K562 (cell line): ENCODE measurements at regions not wholly inside any gene's neighbourhood (a gene's known extent, or its start where the extent isn't known, plus 50 kb on each side); places are given as distances from the start of the nearest gene placed in this dataset.

Source experiments
- ATAC-seq: fragments of 200-7000 bp; cut with Tn5 transposase; 3 replicates; pipeline ENCODE4 v1.9.1; 2020; ENCODE audit warnings: moderate library complexity
- BruUV-seq: library from RNA; stranded (reverse); fragments of 400-500 nt; replicated peaks from 2 replicates; lab custom pipeline; 2021; lab: Mats Ljungman, UMichigan
- CTCF ChIA-PET: fragments of 300-600 bp; formaldehyde crosslinking; extraction: SDS; loops from one replicate; lab custom pipeline; 2021; ENCODE audit warnings: low intra/inter-chr PET ratio; lab: Yijun Ruan, JAX
- POLR2A ChIA-PET: fragments of 300-600, 350-650 bp; sonication (Branson Sonifier 250); formaldehyde crosslinking; extraction: SDS; loops from one replicate; lab custom pipeline; 2021; ENCODE audit warnings: antibody characterized with exemption, inconsistent platforms; lab: Yijun Ruan, JAX
- DNase-seq, 4 experiments: peaks; one replicate each; pipeline versions ENCODE4 v3.0.0 to v3.0.0-alpha.2; 2011 to 2018; ENCODE audit warnings: low spot score in 3 of 4, mixed read lengths in 3 of 4; ENCODE audit errors: extremely low read depth in 1 of 4
- FAIRE-seq: peaks from 2 replicates; lab custom pipeline; 2011; peaks lifted over from hg19 to GRCh38; lab: Jason Lieb, UNC
- H2AFZ ChIP-seq: 2 replicates; pipeline ENCODE4 v1.6.0; 2011; ENCODE audit warnings: low read depth, low read length, control low read depth, inconsistent platforms
- H3K27ac ChIP-seq: fragments of 200-600 bp; 3 replicates; pipeline ENCODE4 v1.8.0; 2011; ENCODE audit warnings: low read depth, mild to moderate bottlenecking, control low read depth, inconsistent platforms, low read length, moderate library complexity, mixed read lengths; ENCODE audit errors: extremely low read depth
- H3K27me3 ChIP-seq, 2 experiments: fragments of 300-600 bp in 1 of 2; 2 replicates in 1 of 2; 3 replicates in 1 of 2; pipeline versions ENCODE4 v1.6.0 to v1.8.0; 2011; ENCODE audit warnings: inconsistent platforms in 2 of 2, low read length in 2 of 2, mild to moderate bottlenecking in 1 of 2, mixed read lengths in 1 of 2, moderate library complexity in 1 of 2; ENCODE audit not compliant: control insufficient read depth in 2 of 2, insufficient read depth in 2 of 2
- H3K36me3 ChIP-seq: fragments of 300-600 bp; 3 replicates; pipeline ENCODE4 v1.8.0; 2011; ENCODE audit warnings: mild to moderate bottlenecking, low read length, inconsistent platforms; ENCODE audit not compliant: control insufficient read depth, insufficient read depth
- H3K4me1 ChIP-seq, 2 experiments: fragments of 200-600 bp in 1 of 2; replicated peaks in 1 of 2; 2 replicates in 1 of 2; 3 replicates in 1 of 2; pipeline versions ENCODE4 v1.5.1 to v1.8.0; 2011; ENCODE audit warnings: inconsistent platforms in 2 of 2, low read length in 2 of 2, mild to moderate bottlenecking in 1 of 2, mixed read lengths in 1 of 2, moderate library complexity in 1 of 2; ENCODE audit not compliant: control insufficient read depth in 2 of 2, insufficient read depth in 2 of 2
- H3K4me2 ChIP-seq: 2 replicates; pipeline ENCODE4 v1.6.1; 2011; ENCODE audit warnings: low read length, control low read depth, inconsistent platforms, mixed read lengths; ENCODE audit not compliant: insufficient read depth
- H3K4me3 ChIP-seq: fragments of 200-600 bp; sonication (generic), shearing (Covaris generic); 2 replicates; pipeline ENCODE4 v1.5.1; 2016; ENCODE audit warnings: control low read depth, inconsistent platforms
- H3K79me2 ChIP-seq: fragments of 200-600 bp; 3 replicates; pipeline ENCODE4 v1.8.0; 2011; ENCODE audit warnings: low read length, inconsistent platforms; ENCODE audit not compliant: control insufficient read depth, insufficient read depth
- H3K9ac ChIP-seq, 2 experiments: 2 replicates each; pipeline versions ENCODE4 v1.6.0 to v1.6.1; 2011; ENCODE audit warnings: low read depth in 2 of 2, low read length in 2 of 2, control low read depth in 1 of 2, inconsistent platforms in 1 of 2, mild to moderate bottlenecking in 1 of 2, mixed read lengths in 1 of 2; ENCODE audit not compliant: insufficient read depth in 1 of 2
- H3K9me1 ChIP-seq: one replicate; pipeline ENCODE4 v1.6.0; 2011; ENCODE audit warnings: inconsistent platforms, mild to moderate bottlenecking, low read length, moderate library complexity; ENCODE audit not compliant: control insufficient read depth, insufficient read depth
- H3K9me3 ChIP-seq: replicated peaks from 2 replicates; pipeline ENCODE4 v1.5.1; 2011; ENCODE audit warnings: low read depth, low read length, inconsistent platforms; ENCODE audit not compliant: control insufficient read depth, insufficient read depth
- H4K20me1 ChIP-seq: replicated peaks from 2 replicates; pipeline ENCODE4 v1.6.1; 2011; ENCODE audit warnings: low read length, inconsistent platforms, mixed read lengths; ENCODE audit not compliant: control insufficient read depth, insufficient read depth
- ATF7 ChIP-seq: fragments of 450-650 bp; IDR thresholded peaks from 2 replicates; pipeline ENCODE4 v1.7.1; 2014; ENCODE audit warnings: mild to moderate bottlenecking, moderate library complexity
- BCL6 ChIP-seq: fragments of 250-450 bp; sonication (Bioruptor Pico); IDR thresholded peaks from 2 replicates; pipeline ENCODE4 v1.4.0; 2020
- CREBBP ChIP-seq: IDR thresholded peaks from one replicate; pipeline ENCODE4 v1.6.1; 2012; ENCODE audit warnings: low read depth, mild to moderate bottlenecking, control low read depth, inconsistent platforms, low read length
- DMBX1 ChIP-seq: fragments of 250-450 bp; sonication (Bioruptor Pico); IDR thresholded peaks from 2 replicates; pipeline ENCODE4 v1.8.0; 2022; ENCODE audit warnings: inconsistent platforms, mild to moderate bottlenecking, moderate library complexity, borderline replicate concordance
- ETV6 ChIP-seq, 3 experiments: fragments of 150-350 bp in 1 of 3; sonication (generic) in 1 of 3; formaldehyde crosslinking in 1 of 3; IDR thresholded peaks; 2 replicates each; pipeline versions ENCODE4 v1.6.1 to v1.8.0; 2014 to 2022; ENCODE audit warnings: borderline replicate concordance in 2 of 3, low read depth in 2 of 3, antibody characterized with exemption in 1 of 3, low read length in 1 of 3, mild to moderate bottlenecking in 1 of 3, missing genetic modification reagents in 1 of 3
- HNRNPLL ChIP-seq: fragments of 200-400 bp; formaldehyde crosslinking; IDR thresholded peaks from 2 replicates; pipeline ENCODE4 v1.6.1; 2017; ENCODE audit warnings: low read length, low read depth, mild to moderate bottlenecking; ENCODE audit not compliant: poor library complexity, severe bottlenecking
- IRF2 ChIP-seq: sonication (generic); formaldehyde crosslinking; IDR thresholded peaks from 2 replicates; pipeline ENCODE4 v1.8.1; 2022; ENCODE audit warnings: mild to moderate bottlenecking, missing genetic modification reagents
- NBN ChIP-seq: fragments of 450-650 bp; IDR thresholded peaks from 2 replicates; pipeline ENCODE4 v1.6.1; 2016; ENCODE audit warnings: low read depth, mild to moderate bottlenecking
- NFE2L1 ChIP-seq: fragments of 450-650 bp; IDR thresholded peaks from 2 replicates; pipeline ENCODE4 v1.6.1; 2016; ENCODE audit warnings: missing genetic modification characterization, low read depth, mild to moderate bottlenecking, missing compliant biosample characterization, moderate library complexity, borderline replicate concordance
- PATZ1 ChIP-seq: fragments of 250-450 bp; sonication (Bioruptor Pico); IDR thresholded peaks from 2 replicates; pipeline ENCODE4 v1.5.0; 2020; ENCODE audit warnings: mild to moderate bottlenecking, borderline replicate concordance
- POLR2H ChIP-seq: IDR thresholded peaks from 2 replicates; pipeline ENCODE4 v1.6.1; 2016; ENCODE audit warnings: missing genetic modification characterization, low read depth, mild to moderate bottlenecking, control low read depth, missing compliant biosample characterization, moderate library complexity
- SIX5 ChIP-seq, 2 experiments: IDR thresholded peaks; 2 replicates each; pipeline ENCODE4 v1.6.1; 2011; ENCODE audit warnings: low read length in 2 of 2, borderline replicate concordance in 1 of 2, low read depth in 1 of 2, mild to moderate bottlenecking in 1 of 2, moderate library complexity in 1 of 2; ENCODE audit not compliant: insufficient read depth in 1 of 2
- STAG1 ChIP-seq: sonication (generic); formaldehyde crosslinking; IDR thresholded peaks from 2 replicates; pipeline ENCODE4 v1.5.0; 2020; ENCODE audit warnings: missing genetic modification reagents, borderline replicate concordance
- TFAM ChIP-seq: fragments of 250-450 bp; sonication (Bioruptor Pico); conservative IDR thresholded peaks from 2 replicates; pipeline ENCODE4 v1.5.0; 2021; ENCODE audit warnings: mild to moderate bottlenecking, moderate library complexity
- ZBTB43 ChIP-seq: sonication (generic); formaldehyde crosslinking; IDR thresholded peaks from 2 replicates; pipeline ENCODE4 v1.8.0; 2023; ENCODE audit warnings: mild to moderate bottlenecking, missing genetic modification reagents
- ZNF445 ChIP-seq: fragments of 250-450 bp; sonication (Bioruptor Pico); IDR thresholded peaks from 2 replicates; pipeline ENCODE4 v1.4.0; 2020; ENCODE audit warnings: low read depth, mild to moderate bottlenecking, moderate library complexity
- ZNF668 ChIP-seq: fragments of 250-450 bp; sonication (Bioruptor Pico); IDR thresholded peaks from 2 replicates; pipeline ENCODE4 v1.8.0; 2022; ENCODE audit warnings: mild to moderate bottlenecking, inconsistent platforms
- WGBS: fragments of 100-300 bp; shearing (Covaris generic); methylation state at CpG from one replicate; pipeline ENCODE4 v1.1.6; 2016; ENCODE audit warnings: low coverage, mixed read lengths; ENCODE audit not compliant: insufficient coverage; ENCODE audit errors: missing lambda C conversion rate; 5-methylcytosine and 5-hydroxymethylcytosine counted together
- in situ Hi-C: fragments of 300-500 bp; cut with MboI; formaldehyde crosslinking; loops from 4 replicates; pipeline ENCODE4 v1.15.0; 2018; ENCODE audit warnings: inconsistent platforms, mixed read lengths
- intact Hi-C: fragments of 100-400 bp; cut with micrococcal nuclease; formaldehyde crosslinking; loops from 2 replicates; pipeline ENCODE4 v1.14.2; 2022
- TF ChIP-seq, protein P1 (sequence below): fragments of 250-450 bp; sonication (Bioruptor Pico); IDR thresholded peaks from 2 replicates; pipeline ENCODE4 v1.5.0; 2022; ENCODE audit warnings: mild to moderate bottlenecking

DNA sequence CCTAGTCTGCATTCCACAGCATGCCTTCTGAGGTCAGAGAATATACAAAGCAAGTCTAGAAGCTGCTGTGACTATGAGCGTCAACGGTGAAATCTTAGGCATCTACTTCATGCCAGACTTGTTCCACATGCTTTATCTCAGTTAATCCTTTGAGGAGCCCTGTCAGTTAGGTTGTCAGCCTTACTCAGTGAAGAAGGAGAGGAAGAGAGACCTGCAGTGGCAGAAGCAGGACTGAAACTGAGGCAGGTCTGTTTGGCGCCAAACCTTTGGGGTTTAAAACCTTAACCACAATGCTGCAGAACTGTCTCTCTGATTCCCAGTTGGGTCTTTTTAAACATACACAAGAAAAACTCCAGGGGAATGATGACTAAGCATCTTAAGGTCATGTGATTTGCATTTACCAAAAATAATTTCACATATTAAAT, 139.0 kb upstream of the LIPC start:
- peaks cover 6% of the 10 kb centered on the region for H3K9me3 ChIP-seq
- no peaks in the 10 kb centered on the region for H3K36me3 ChIP-seq
- intact Hi-C loops, result no loop called here
- H3K4me3 ChIP-seq, result no peak overlapping the region
- BruUV-seq, result no TSS peak
- no peaks in the 10 kb centered on the region for H3K9me1 ChIP-seq
- FAIRE-seq (peak; percentile 56), DNase-seq (peak in 1 of 4 experiments; percentile 42), ATAC-seq (peak; percentile 66)
- CTCF ChIA-PET, result no interaction called here
- no peaks in the 10 kb centered on the region for H3K79me2 ChIP-seq
- in situ Hi-C loops, result no loop called here
- H3K27ac ChIP-seq, result no peak overlapping the region; the same call in 2 of the 3 replicates
- H3K4me1 ChIP-seq, result peaks cover 0 to 6% of the 10 kb centered on the region in 2 experiments; a peak in 1 of 5 replicates
- H2AFZ ChIP-seq, result peak overlapping the region; percentile 84
- 22% methylated on average over 3 of the region's 3 CpGs for WGBS
- no peak overlapping the region for H3K9ac ChIP-seq
- POLR2A ChIA-PET, result no interaction called here
- H3K4me2 ChIP-seq, result no peak overlapping the region; the same call in 1 of the 2 replicates
- H3K27me3 ChIP-seq, result no peaks in the 10 kb centered on the region
- H4K20me1 ChIP-seq, result no peaks in the 10 kb centered on the region
- TF ChIP-seq BCL6 (CRISPR knock-in tag) (no peak), IRF2 (CRISPR knock-in tag) (no peak), NFE2L1 (tag) (peak; percentile 16; the same call in 1 of the 2 replicates), PATZ1 (CRISPR knock-in tag) (no peak), HNRNPLL (no peak), TFAM (CRISPR knock-in tag) (no peak), SIX5 (IDR thresholded peaks at IDR 0.05; ENCODE audit: borderline replicate concordance in 1 of 2, insufficient read depth in 1 of 2, low read depth in 1 of 2, low read length in 2 of 2) (no peak), ZBTB43 (CRISPR knock-in tag) (no peak), POLR2H (tag) (no peak), STAG1 (CRISPR knock-in tag) (no peak), ZNF668 (CRISPR knock-in tag) (no peak), ZNF445 (CRISPR knock-in tag) (no peak), ATF7 (0 out of 2 replicates have a peak, but pooled peaks have one; percentile 21), NBN (no peak), DMBX1 (no peak), CREBBP (no peak), ETV6 (IDR thresholded peaks at IDR 0.05; ENCODE audit: borderline replicate concordance in 1 of 2, low read depth in 2 of 2, low read length in 1 of 2) (no peak), ETV6 (CRISPR knock-in tag; IDR thresholded peaks at IDR 0.05; ENCODE audit: borderline replicate concordance) (no peak)
- TF ChIP-seq, protein P1, sequence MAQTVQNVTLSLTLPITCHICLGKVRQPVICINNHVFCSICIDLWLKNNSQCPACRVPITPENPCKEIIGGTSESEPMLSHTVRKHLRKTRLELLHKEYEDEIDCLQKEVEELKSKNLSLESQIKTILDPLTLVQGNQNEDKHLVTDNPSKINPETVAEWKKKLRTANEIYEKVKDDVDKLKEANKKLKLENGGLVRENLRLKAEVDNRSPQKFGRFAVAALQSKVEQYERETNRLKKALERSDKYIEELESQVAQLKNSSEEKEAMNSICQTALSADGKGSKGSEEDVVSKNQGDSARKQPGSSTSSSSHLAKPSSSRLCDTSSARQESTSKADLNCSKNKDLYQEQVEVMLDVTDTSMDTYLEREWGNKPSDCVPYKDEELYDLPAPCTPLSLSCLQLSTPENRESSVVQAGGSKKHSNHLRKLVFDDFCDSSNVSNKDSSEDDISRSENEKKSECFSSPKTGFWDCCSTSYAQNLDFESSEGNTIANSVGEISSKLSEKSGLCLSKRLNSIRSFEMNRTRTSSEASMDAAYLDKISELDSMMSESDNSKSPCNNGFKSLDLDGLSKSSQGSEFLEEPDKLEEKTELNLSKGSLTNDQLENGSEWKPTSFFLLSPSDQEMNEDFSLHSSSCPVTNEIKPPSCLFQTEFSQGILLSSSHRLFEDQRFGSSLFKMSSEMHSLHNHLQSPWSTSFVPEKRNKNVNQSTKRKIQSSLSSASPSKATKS (CRISPR knock-in tag), result no peak
